H1 (cell line): ENCODE measurements at regions not wholly inside any gene's neighbourhood (a gene's known extent, or its start where the extent isn't known, plus 50 kb on each side); places are given as distances from the start of the nearest gene placed in this dataset.

Source experiments
- CTCF ChIA-PET: fragments of 300-600 bp; sonication (Branson Sonifier 250); formaldehyde crosslinking; loops from one replicate; lab custom pipeline; 2021; ENCODE audit not compliant: partially characterized antibody; lab: Charles Lee
- POLR2A ChIA-PET: fragments of 300-600 bp; sonication (Branson Sonifier 250); formaldehyde crosslinking; loops from one replicate; lab custom pipeline; 2021; ENCODE audit warnings: inconsistent platforms; ENCODE audit not compliant: partially characterized antibody; lab: Charles Lee
- DNase-seq, 2 experiments: peaks; one replicate each; pipeline versions ENCODE4 v3.0.0 to v3.0.0-alpha.2; 2010 to 2022; ENCODE audit warnings: low spot score in 2 of 2, low read depth in 1 of 2, mixed read lengths in 1 of 2
- FAIRE-seq: peaks from 2 replicates; lab custom pipeline; 2011; peaks lifted over from hg19 to GRCh38; lab: Jason Lieb, UNC
- H2AFZ ChIP-seq: 2 replicates; pipeline ENCODE4 v1.8.1; 2012; ENCODE audit warnings: low read length, inconsistent platforms
- H2AK5ac ChIP-seq: 2 replicates; pipeline ENCODE4 v1.6.1; 2013; ENCODE audit warnings: low read depth, low read length
- H2BK120ac ChIP-seq: replicated peaks from 2 replicates; pipeline ENCODE3; 2013; ENCODE audit warnings: low read depth, low read length, inconsistent platforms
- H2BK12ac ChIP-seq: 2 replicates; pipeline ENCODE4 v1.6.1; 2013; ENCODE audit warnings: low read depth, low read length
- H2BK15ac ChIP-seq: 2 replicates; pipeline ENCODE4 v1.6.1; 2013; ENCODE audit warnings: low read length
- H2BK20ac ChIP-seq: 2 replicates; pipeline ENCODE4 v1.6.1; 2013; ENCODE audit warnings: low read length
- H2BK5ac ChIP-seq: 2 replicates; pipeline ENCODE4 v1.6.1; 2013; ENCODE audit warnings: low read depth, low read length
- H3K14ac ChIP-seq: 2 replicates; pipeline ENCODE4 v1.6.1; 2013; ENCODE audit warnings: inconsistent platforms; ENCODE audit not compliant: insufficient read length
- H3K18ac ChIP-seq: 2 replicates; pipeline ENCODE4 v1.6.1; 2013; ENCODE audit warnings: low read length; ENCODE audit errors: extremely low read depth
- H3K23ac ChIP-seq: 2 replicates; pipeline ENCODE4 v1.6.1; 2013; ENCODE audit warnings: inconsistent platforms; ENCODE audit not compliant: insufficient read length
- H3K23me2 ChIP-seq: 2 replicates; pipeline ENCODE4 v1.6.1; 2013; ENCODE audit warnings: low read depth, low read length
- H3K27ac ChIP-seq: 2 replicates; pipeline ENCODE4 v1.6.1; 2011; ENCODE audit warnings: low read depth, low read length, inconsistent platforms
- H3K27me3 ChIP-seq, 4 experiments: replicated peaks in 1 of 4; 1 replicate in 1 of 4; 2 replicates in 3 of 4; pipeline versions ENCODE4 v1.6.1 to v1.8.1; 2011 to 2013; ENCODE audit warnings: low read length in 3 of 4, mild to moderate bottlenecking in 3 of 4, inconsistent platforms in 2 of 4, mixed read lengths in 2 of 4, moderate library complexity in 1 of 4; ENCODE audit not compliant: control insufficient read depth in 3 of 4, insufficient read depth in 3 of 4; ENCODE audit errors: extremely low read depth in 1 of 4
- H3K36me3 ChIP-seq, 4 experiments: 2 replicates each; pipeline versions ENCODE4 v1.6.1 to v1.8.1; 2011 to 2013; ENCODE audit warnings: mild to moderate bottlenecking in 4 of 4, low read length in 3 of 4, moderate library complexity in 2 of 4, control low read depth in 1 of 4, inconsistent platforms in 1 of 4; ENCODE audit not compliant: insufficient read depth in 4 of 4, control insufficient read depth in 2 of 4
- H3K4ac ChIP-seq: replicated peaks from 2 replicates; pipeline ENCODE3; 2013; ENCODE audit warnings: low read length, low read depth, mixed read lengths, inconsistent platforms; ENCODE audit not compliant: insufficient read length
- H3K4me1 ChIP-seq, 4 experiments: replicated peaks in 1 of 4; 1 replicate in 1 of 4; 2 replicates in 3 of 4; pipeline versions ENCODE4 v1.6.1 to v1.8.1; 2011 to 2013; ENCODE audit warnings: low read length in 3 of 4, inconsistent platforms in 2 of 4, mixed read lengths in 1 of 4; ENCODE audit not compliant: insufficient read depth in 4 of 4, control insufficient read depth in 3 of 4
- H3K4me2 ChIP-seq, 2 experiments: 2 replicates each; pipeline versions ENCODE4 v1.6.1 to v1.8.1; 2011 to 2013; ENCODE audit warnings: low read depth in 2 of 2, low read length in 2 of 2, control low read depth in 1 of 2, inconsistent platforms in 1 of 2, mild to moderate bottlenecking in 1 of 2; ENCODE audit not compliant: insufficient read depth in 1 of 2
- H3K4me3 ChIP-seq, 4 experiments: fragments of 200-600, 300-600 bp in 1 of 4; sonication (generic), shearing (Covaris generic), sonication (Bioruptor Twin) in 1 of 4; 2 replicates each; pipeline versions ENCODE4 v1.5.1 to v1.8.1; 2011 to 2016; ENCODE audit warnings: low read length in 4 of 4, low read depth in 3 of 4, control low read depth in 2 of 4, inconsistent platforms in 2 of 4, mild to moderate bottlenecking in 2 of 4, mixed read lengths in 1 of 4, moderate library complexity in 1 of 4; ENCODE audit not compliant: insufficient read depth in 2 of 4; ENCODE audit errors: extremely low read depth in 1 of 4
- H3K56ac ChIP-seq: replicated peaks from 2 replicates; pipeline ENCODE3; 2013; ENCODE audit warnings: low read depth, mild to moderate bottlenecking, mixed read lengths, low read length, inconsistent platforms; ENCODE audit not compliant: insufficient read length
- H3K79me1 ChIP-seq: 2 replicates; pipeline ENCODE4 v1.6.1; 2013; ENCODE audit warnings: low read depth, low read length, control low read depth
- H3K79me2 ChIP-seq, 2 experiments: 2 replicates each; pipeline versions ENCODE4 v1.6.1 to v1.8.1; 2012 to 2013; ENCODE audit warnings: low read length in 2 of 2, mild to moderate bottlenecking in 2 of 2, inconsistent platforms in 1 of 2; ENCODE audit not compliant: insufficient read depth in 2 of 2, control insufficient read depth in 1 of 2
- H3K9ac ChIP-seq, 4 experiments: replicated peaks in 1 of 4; 1 replicate in 1 of 4; 2 replicates in 3 of 4; pipeline versions ENCODE4 v1.6.1 to v1.8.1; 2011 to 2013; ENCODE audit warnings: low read depth in 3 of 4, low read length in 3 of 4, control low read depth in 2 of 4, mild to moderate bottlenecking in 2 of 4, moderate library complexity in 2 of 4, inconsistent platforms in 1 of 4; ENCODE audit errors: extremely low read depth in 1 of 4
- H3K9me3 ChIP-seq, 2 experiments: 2 replicates each; pipeline versions ENCODE4 v1.6.1 to v1.8.1; 2012 to 2013; ENCODE audit warnings: mild to moderate bottlenecking in 2 of 2, moderate library complexity in 2 of 2, control low read depth in 1 of 2, inconsistent platforms in 1 of 2, low read depth in 1 of 2, low read length in 1 of 2, mixed read lengths in 1 of 2; ENCODE audit not compliant: insufficient read depth in 2 of 2
- H4K20me1 ChIP-seq, 2 experiments: replicated peaks in 1 of 2; 2 replicates each; pipeline versions ENCODE3 to v1.8.1; 2011 to 2013; ENCODE audit warnings: inconsistent platforms in 2 of 2, low read length in 2 of 2, mild to moderate bottlenecking in 1 of 2; ENCODE audit not compliant: insufficient read depth in 2 of 2, control insufficient read depth in 1 of 2
- H4K5ac ChIP-seq: 2 replicates; pipeline ENCODE4 v1.6.1; 2013; ENCODE audit warnings: low read length, low read depth, mixed read lengths, inconsistent platforms; ENCODE audit not compliant: insufficient read length
- H4K8ac ChIP-seq: 2 replicates; pipeline ENCODE4 v1.8.0; 2013; ENCODE audit warnings: mild to moderate bottlenecking, moderate library complexity, low read length, inconsistent platforms; ENCODE audit not compliant: insufficient read depth; ENCODE audit errors: extremely low read depth
- H4K91ac ChIP-seq: replicated peaks from 2 replicates; pipeline ENCODE3; 2013; ENCODE audit warnings: low read length, mixed read lengths, inconsistent platforms; ENCODE audit not compliant: insufficient read length
- CREB1 ChIP-seq: IDR thresholded peaks from 2 replicates; pipeline ENCODE4 v1.6.1; 2012; ENCODE audit warnings: inconsistent platforms
- EGR1 ChIP-seq: IDR thresholded peaks from 2 replicates; pipeline ENCODE4 v1.6.1; 2011; ENCODE audit warnings: low read depth, low read length, borderline replicate concordance
- POLR2A ChIP-seq, 2 experiments: IDR thresholded peaks; 1 replicate in 1 of 2; 2 replicates in 1 of 2; pipeline ENCODE4 v1.6.1; 2011; ENCODE audit warnings: low read depth in 2 of 2, low read length in 2 of 2, mild to moderate bottlenecking in 2 of 2; ENCODE audit errors: control extremely low read depth in 1 of 2
- POU5F1 ChIP-seq: IDR thresholded peaks from 2 replicates; pipeline ENCODE4 v1.6.1; 2011; ENCODE audit warnings: low read depth, mild to moderate bottlenecking, low read length, moderate library complexity
- RBBP5 ChIP-seq: IDR thresholded peaks from 2 replicates; pipeline ENCODE4 v1.7.1; 2012; ENCODE audit warnings: low read depth, mild to moderate bottlenecking, inconsistent platforms, low read length, moderate library complexity, borderline replicate concordance
- TCF12 ChIP-seq: IDR thresholded peaks from 2 replicates; pipeline ENCODE4 v1.6.1; 2011; ENCODE audit warnings: low read depth, mild to moderate bottlenecking, low read length
- WGBS, 2 experiments: shearing (Covaris generic) in 1 of 2; methylation state at CpG; one replicate each; pipeline versions ENCODE4 v1.1.6 to v1.1.7; 2013 to 2015; ENCODE audit warnings: low lambda C conversion rate in 2 of 2, mixed read lengths in 2 of 2, inconsistent platforms in 1 of 2, low coverage in 1 of 2, missing lambda C conversion rate in 1 of 2; ENCODE audit not compliant: insufficient replicate concordance in 2 of 2, insufficient coverage in 1 of 2, insufficient read length in 1 of 2; ENCODE audit errors: extremely low coverage in 1 of 2, missing lambda C conversion rate in 1 of 2; 5-methylcytosine and 5-hydroxymethylcytosine counted together

- POLR2A ChIA-PET: no interaction called here
- H2BK120ac ChIP-seq: no peak overlapping the region
- no peak for TF ChIP-seq RBBP5
- TF ChIP-seq EGR1: no peak
- no peak for TF ChIP-seq POU5F1
- no peak for TF ChIP-seq CREB1
- TF ChIP-seq TCF12: no peak
- TF ChIP-seq POLR2A (IDR thresholded peaks at IDR 0.05; ENCODE audit: control extremely low read depth in 1 of 2, low read depth in 2 of 2, low read length in 2 of 2): no peak
Observed at GRCh38 chr5:21173526-21173925, 1185.5 kb upstream of the CDH18 start.

More at GRCh38 chr5:21173526-21173925, 1185.5 kb upstream of the CDH18 start:
- H4K8ac ChIP-seq: no peak overlapping the region
- H2AK5ac ChIP-seq: no peak overlapping the region
- no peak overlapping the region for H2BK5ac ChIP-seq
- no peak overlapping the region for H3K4me2 ChIP-seq
- no peaks in the 10 kb centered on the region for H3K36me3 ChIP-seq
- H3K4me3 ChIP-seq: no peak overlapping the region
- H2BK20ac ChIP-seq: no peak overlapping the region
- 95% methylated on average over 2 of the region's 2 CpGs; no CpG with 5 or more reads in 1 of the 2 experiments for WGBS, 2 experiments
- no peak overlapping the region for H4K91ac ChIP-seq
- CTCF ChIA-PET: no interaction called here
- H3K27me3 ChIP-seq: peaks cover 0 to 1% (median 0%) of the 10 kb centered on the region in 4 experiments; a peak in 1 of 7 replicates
- H3K79me1 ChIP-seq: no peaks in the 10 kb centered on the region
- no peak overlapping the region for H2BK12ac ChIP-seq
- no peak overlapping the region for H3K9ac ChIP-seq
- FAIRE-seq: no peak
- H3K4ac ChIP-seq: no peak overlapping the region
- H3K27ac ChIP-seq: no peak overlapping the region
- no peak overlapping the region for H3K14ac ChIP-seq
- H3K23me2 ChIP-seq: no peaks in the 10 kb centered on the region
- H3K23ac ChIP-seq: no peak overlapping the region
- H3K79me2 ChIP-seq: no peaks in the 10 kb centered on the region
- H3K56ac ChIP-seq: no peak overlapping the region
- no peaks in the 10 kb centered on the region for H4K20me1 ChIP-seq
- no peak overlapping the region for H2AFZ ChIP-seq
- peaks cover 0 to 3% (median 0%) of the 10 kb centered on the region in 4 experiments; a peak in 1 of 7 replicates for H3K4me1 ChIP-seq
- no peak overlapping the region for H4K5ac ChIP-seq
- no peak for DNase-seq
- no peak overlapping the region for H3K18ac ChIP-seq
- no peaks in the 10 kb centered on the region for H3K9me3 ChIP-seq
- H2BK15ac ChIP-seq: no peak overlapping the region
